ENCODE measurements at regions not wholly inside any gene's neighbourhood (a gene's known extent, or its start where the extent isn't known, plus 50 kb on each side); places are given as distances from the start of the nearest gene placed in this dataset.

GRCh38 chr12:116404913-116405611 is 127.6 kb upstream of the MED13L start:
- DNase-seq = no peak

- DNase-seq = no peak
Measured at GRCh38 chr12:116406529-116406928, 129.0 kb upstream of the MED13L start.

GRCh38 chr12:116408489-116409250 is 131.2 kb upstream of the MED13L start:
- DNase-seq = no peak

GRCh38 chr12:116411977-116412376 is 134.5 kb upstream of the MED13L start:
- DNase-seq = no peak

- no peak for DNase-seq
Measured at GRCh38 chr12:116414891-116415290, 137.4 kb upstream of the MED13L start.

GRCh38 chr12:116415408-116416108 is 138.1 kb upstream of the MED13L start:
- no peak for DNase-seq

GRCh38 chr12:116416166-116416565 is 138.7 kb upstream of the MED13L start:
- no peak for DNase-seq

- DNase-seq = no peak
Measured at GRCh38 chr12:116418551-116418950, 140.6 kb upstream of the MAP1LC3B2 start.

GRCh38 chr12:116420227-116420880 is 138.8 kb upstream of the MAP1LC3B2 start:
- DNase-seq = no peak

GRCh38 chr12:116421785-116422538 is 137.2 kb upstream of the MAP1LC3B2 start:
- DNase-seq = no peak

- DNase-seq = no peak
Measured at GRCh38 chr12:116423094-116423493, 136.1 kb upstream of the MAP1LC3B2 start.

GRCh38 chr12:116425256-116426193 is 133.7 kb upstream of the MAP1LC3B2 start:
- no peak for DNase-seq

GRCh38 chr12:116426391-116427136 is 132.6 kb upstream of the MAP1LC3B2 start:
- no peak for DNase-seq

- DNase-seq = no peak
Measured at GRCh38 chr12:116427200-116427930, 131.8 kb upstream of the MAP1LC3B2 start.

GRCh38 chr12:116429826-116430360 is 129.3 kb upstream of the MAP1LC3B2 start:
- no peak for DNase-seq

GRCh38 chr12:116430911-116431565 is 128.1 kb upstream of the MAP1LC3B2 start:
- DNase-seq = no peak

- DNase-seq = no peak
Measured at GRCh38 chr12:116431677-116432300, 127.4 kb upstream of the MAP1LC3B2 start.

- DNase-seq = peak; percentile 79
Measured at GRCh38 chr12:116432314-116432750, 126.8 kb upstream of the MAP1LC3B2 start.
